DMS114 treated with DMSO at 0.1 percent for 48 hours (cell line): ENCODE measurements at regions not wholly inside any gene's neighbourhood (a gene's known extent, or its start where the extent isn't known, plus 50 kb on each side); places are given as distances from the start of the nearest gene placed in this dataset.

Experiments
- DNase-seq: peaks from one replicate; lab custom pipeline; 2025; ENCODE audit not compliant: unreplicated experiment; lab: John Stamatoyannopoulos, UW

DNA sequence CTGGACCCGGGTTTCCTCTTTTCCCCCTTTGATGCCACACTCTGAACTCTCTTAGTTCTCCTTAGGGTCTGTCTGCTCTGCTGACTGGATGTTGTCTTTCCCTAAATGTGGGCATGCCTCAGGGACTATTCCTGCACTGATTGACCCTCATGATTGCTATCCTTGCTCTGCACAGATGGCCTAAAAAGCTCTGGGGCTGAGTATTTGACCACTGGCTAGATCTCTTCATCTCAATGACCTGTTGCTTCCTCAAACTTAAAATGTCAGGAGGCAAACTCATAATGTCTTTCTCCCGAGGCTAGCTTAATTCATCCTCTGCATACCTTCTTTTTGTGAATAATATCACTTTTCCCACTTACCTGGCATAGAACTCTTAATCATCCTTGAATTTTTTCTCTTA, 157.4 kb downstream of the GATB start:
- no peak for DNase-seq

DNA sequence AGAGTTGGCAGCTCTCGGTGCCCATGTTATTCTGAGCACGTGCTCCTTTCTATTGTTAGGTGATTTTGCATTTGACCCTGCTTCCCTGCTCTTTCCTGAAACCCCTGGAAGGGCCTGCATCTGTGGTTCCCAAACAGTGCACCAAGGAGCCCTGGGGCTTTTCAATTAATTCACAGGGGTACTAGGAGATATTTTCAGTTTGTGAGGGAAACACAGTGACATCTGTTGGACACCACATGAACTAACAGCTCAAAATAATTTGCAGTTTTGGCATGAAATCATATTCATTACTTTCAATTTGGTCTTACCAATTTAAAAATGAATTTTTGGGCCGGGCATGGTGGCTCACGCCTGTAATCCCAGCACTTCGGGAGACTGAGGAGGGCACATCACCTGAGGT, 156.6 kb downstream of the GATB start:
- peak; percentile 0 for DNase-seq

GRCh38 chr4:151605215-151605614, 155.6 kb downstream of the GATB start:
- DNase-seq: no peak

- no peak for DNase-seq
These were observed 154.7 kb downstream of the GATB start for GRCh38 chr4:151606061-151606460.

DNA sequence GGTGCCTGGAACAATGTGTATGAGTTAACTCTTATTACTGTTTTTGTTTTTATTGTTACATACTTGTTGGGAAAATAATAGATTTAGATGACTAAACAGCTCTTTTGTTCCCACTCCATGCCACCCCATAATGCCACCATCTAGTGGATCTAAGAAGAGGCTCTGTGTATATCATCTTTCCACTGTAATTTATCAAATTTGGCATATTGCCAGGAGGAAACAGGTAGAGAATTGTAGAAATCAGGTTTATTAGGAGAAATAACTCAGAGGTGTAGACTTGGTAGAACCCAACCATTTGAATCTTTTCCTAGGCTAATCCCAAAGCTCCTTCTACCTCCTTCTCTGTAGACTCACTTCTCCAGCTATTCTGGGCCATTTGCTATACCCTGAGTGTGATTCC, 150.6 kb downstream of the GATB start:
- DNase-seq: no peak

GRCh38 chr4:151611960-151612359, 148.8 kb downstream of the GATB start:
- no peak for DNase-seq

- DNase-seq: no peak
These were observed 147.5 kb downstream of the GATB start for GRCh38 chr4:151613290-151613689.

- DNase-seq: no peak
These were observed 146.2 kb downstream of the GATB start for GRCh38 chr4:151614561-151614960.

- DNase-seq: no peak
These were observed 141.9 kb downstream of the GATB start for GRCh38 chr4:151618858-151619257.

- no peak for DNase-seq
These were observed 140.7 kb downstream of the GATB start for GRCh38 chr4:151620066-151620465.
